ENCODE measurements at regions not wholly inside any gene's neighbourhood (a gene's known extent, or its start where the extent isn't known, plus 50 kb on each side); places are given as distances from the start of the nearest gene placed in this dataset.
"Not testable (repeated sequence)": the region's sequence is repeated elsewhere in the genome, so short reads cannot be mapped to it uniquely, and the experiment has no call there.

DNA sequence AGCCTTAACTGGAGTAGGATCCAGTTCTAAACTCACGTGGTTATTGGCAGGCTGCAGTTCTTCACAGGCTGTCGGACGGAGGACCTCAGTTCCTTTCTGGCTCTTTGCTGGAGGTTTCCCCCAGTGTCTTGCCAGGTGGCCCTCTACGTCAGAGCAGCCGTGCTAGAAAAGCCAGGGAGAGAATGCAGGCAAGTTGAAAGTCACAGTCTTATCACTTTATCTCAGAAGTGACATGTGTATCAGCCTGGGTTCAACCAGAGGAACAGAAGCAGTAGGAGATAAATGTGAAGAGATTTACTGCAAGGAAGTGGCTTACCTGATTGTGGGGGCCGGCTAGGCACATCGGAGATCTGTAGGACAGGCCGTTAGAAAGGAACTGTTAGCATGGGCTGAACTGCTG, 125.3 kb upstream of the BNIP2 start:
- peaks cover 20% of the 10 kb centered on the region for H3K4me1 Mint-ChIP-seq
- peaks cover 2% of the 10 kb centered on the region for H3K36me3 Mint-ChIP-seq (ENCODE audit: low read depth)
- peak in 1 of 3 donors; percentile 27 for DNase-seq
- peak overlapping the region; percentile 68 for H3K4me3 Mint-ChIP-seq
- peak; percentile 94 for ATAC-seq
- H3K27me3 Mint-ChIP-seq: peaks cover 15% of the 10 kb centered on the region
- no peaks in the 10 kb centered on the region for H3K9me3 ChIP-seq (ENCODE audit: control insufficient read depth, low read length, poor library complexity, severe bottlenecking)
- peak overlapping the region; percentile 66 for H3K27ac Mint-ChIP-seq

DNA sequence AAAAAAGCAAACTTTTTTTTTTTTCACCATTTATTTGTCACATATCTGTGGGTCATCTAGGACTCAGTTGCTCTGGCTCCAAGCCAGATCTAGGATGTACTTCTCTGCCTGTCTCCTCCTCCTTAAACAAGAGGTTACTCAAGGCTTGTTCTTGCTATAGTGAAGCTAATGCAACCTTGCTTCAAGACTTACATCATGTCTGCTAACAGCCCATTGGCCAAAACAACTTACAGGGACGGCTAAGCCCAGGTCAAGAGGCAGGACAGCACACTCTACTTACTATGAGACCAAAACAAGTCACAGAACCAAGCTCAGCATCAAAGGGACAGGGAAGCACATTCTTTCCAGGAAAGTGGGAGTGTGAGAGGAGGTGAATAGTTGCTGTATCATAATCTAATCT, 123.8 kb upstream of the BNIP2 start:
- H3K4me3 Mint-ChIP-seq: no peak overlapping the region
- peak overlapping the region; percentile 59 for H3K27ac Mint-ChIP-seq
- ATAC-seq (no peak), DNase-seq (no peak)
- no peaks in the 10 kb centered on the region for H3K9me3 ChIP-seq (ENCODE audit: control insufficient read depth, low read length, poor library complexity, severe bottlenecking)
- H3K27me3 Mint-ChIP-seq: peaks cover 8% of the 10 kb centered on the region
- H3K36me3 Mint-ChIP-seq (ENCODE audit: low read depth): peaks cover 2% of the 10 kb centered on the region
- H3K4me1 Mint-ChIP-seq: peaks cover 20% of the 10 kb centered on the region

DNA sequence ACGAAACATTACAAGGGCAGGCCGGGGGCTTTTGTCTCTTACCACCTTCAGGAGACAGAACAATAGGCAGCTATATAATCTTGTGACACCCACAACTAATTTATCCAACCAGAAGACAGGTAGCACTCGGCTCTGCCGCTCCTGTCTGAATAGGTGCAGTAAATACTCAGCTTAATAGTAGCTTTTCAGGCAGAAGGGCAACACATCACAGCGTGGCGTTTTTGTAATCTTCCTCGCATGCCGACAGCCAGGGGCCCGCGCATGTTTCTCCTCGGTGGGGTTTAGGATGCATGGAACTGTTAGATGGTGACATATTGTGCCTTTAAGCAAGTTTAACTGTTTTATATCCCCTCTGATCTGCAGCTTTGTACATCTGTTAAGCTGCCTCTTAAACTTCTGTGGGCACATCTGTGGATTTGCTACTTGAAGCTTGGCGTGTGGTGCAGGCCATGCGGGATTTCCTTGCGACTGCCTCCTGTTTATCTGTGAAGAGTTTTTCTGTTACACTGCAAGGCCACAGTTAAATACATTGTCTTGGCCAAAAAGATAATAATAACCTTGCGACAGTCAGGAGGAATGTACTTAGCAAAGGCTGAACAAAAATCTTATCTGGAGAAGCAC, 123.2 kb upstream of the BNIP2 start:
- no peaks in the 10 kb centered on the region for H3K9me3 ChIP-seq (ENCODE audit: control insufficient read depth, low read length, poor library complexity, severe bottlenecking)
- H3K36me3 Mint-ChIP-seq (ENCODE audit: low read depth): peaks cover 2% of the 10 kb centered on the region
- H3K27me3 Mint-ChIP-seq: peaks cover 4% of the 10 kb centered on the region
- peak overlapping the region; percentile 59 for H3K27ac Mint-ChIP-seq
- peaks cover 20% of the 10 kb centered on the region for H3K4me1 Mint-ChIP-seq
- H3K4me3 Mint-ChIP-seq: no peak overlapping the region
- DNase-seq (no peak), ATAC-seq (no peak)

DNA sequence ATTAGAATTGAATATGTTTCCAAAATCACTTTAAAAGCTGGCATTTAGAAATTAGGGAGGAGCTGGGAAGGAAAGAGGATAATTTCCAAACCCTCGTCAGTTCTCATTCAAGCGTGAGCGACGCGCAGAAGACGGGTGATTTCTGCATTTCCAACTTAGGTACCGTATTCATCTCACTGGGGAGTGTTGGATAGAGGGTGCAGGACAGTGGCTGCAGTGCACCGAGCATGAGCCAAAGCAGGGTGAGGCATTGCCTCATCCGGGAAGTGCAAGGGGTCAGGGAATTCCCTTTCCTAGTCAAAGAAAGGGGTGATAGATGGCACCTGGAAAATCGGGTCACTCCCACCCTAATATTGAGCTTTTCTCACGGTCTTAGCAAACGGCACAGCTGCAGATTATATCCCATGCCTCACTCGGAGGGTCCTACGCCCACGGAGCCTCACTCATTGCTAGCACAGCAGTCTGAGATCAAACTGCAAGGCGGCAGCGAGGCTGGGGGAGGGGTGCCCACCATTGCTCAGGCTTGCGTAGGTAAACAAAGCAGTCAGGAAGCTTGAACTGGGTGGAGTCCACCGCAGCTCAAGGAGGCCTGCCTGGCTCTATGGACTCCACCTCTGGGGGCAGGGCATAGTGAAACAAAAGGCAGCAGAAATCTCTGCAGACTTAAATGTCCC, 114.3 kb upstream of the BNIP2 start:
- H3K27me3 Mint-ChIP-seq; H3K9me3 ChIP-seq (ENCODE audit: control insufficient read depth, low read length, poor library complexity, severe bottlenecking); H3K36me3 Mint-ChIP-seq (ENCODE audit: low read depth): not testable (repeated sequence)
- Mint-ChIP-seq H3K27ac (peak overlapping the region; percentile 98), H3K4me1 (peaks cover 31% of the 10 kb centered on the region), H3K4me3 (peak overlapping the region; percentile 58)
- DNase-seq (peak; percentile 32 to 68 (median 63)), ATAC-seq (peak; percentile 85)

DNA sequence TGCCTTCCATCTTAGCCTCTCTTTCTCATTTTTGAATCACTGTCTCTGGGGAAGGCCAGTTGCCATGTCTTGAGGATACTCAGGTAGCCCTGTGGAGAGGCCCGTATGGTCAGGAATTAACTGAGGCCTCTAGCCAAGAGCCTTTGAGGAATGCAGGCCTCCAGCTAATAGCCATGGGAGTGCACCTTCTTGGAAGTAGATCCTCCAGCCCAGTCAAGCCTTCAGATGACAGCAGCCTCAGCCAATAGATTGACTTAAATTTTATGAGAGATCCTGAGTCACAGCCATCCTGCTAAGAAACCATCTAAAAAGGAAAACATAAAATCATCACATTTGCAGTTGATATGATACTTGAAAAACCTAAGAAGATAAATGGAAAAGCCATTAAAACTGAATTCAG, 112.5 kb upstream of the BNIP2 start:
- Mint-ChIP-seq H3K36me3 (ENCODE audit: low read depth) (peaks cover 4% of the 10 kb centered on the region), H3K27me3 (no peaks in the 10 kb centered on the region), H3K4me1 (peaks cover 42% of the 10 kb centered on the region), H3K27ac (peak overlapping the region; percentile 98), H3K4me3 (no peak overlapping the region)
- no peak for DNase-seq
- H3K9me3 ChIP-seq (ENCODE audit: control insufficient read depth, low read length, poor library complexity, severe bottlenecking): no peaks in the 10 kb centered on the region
- no peak for ATAC-seq

DNA sequence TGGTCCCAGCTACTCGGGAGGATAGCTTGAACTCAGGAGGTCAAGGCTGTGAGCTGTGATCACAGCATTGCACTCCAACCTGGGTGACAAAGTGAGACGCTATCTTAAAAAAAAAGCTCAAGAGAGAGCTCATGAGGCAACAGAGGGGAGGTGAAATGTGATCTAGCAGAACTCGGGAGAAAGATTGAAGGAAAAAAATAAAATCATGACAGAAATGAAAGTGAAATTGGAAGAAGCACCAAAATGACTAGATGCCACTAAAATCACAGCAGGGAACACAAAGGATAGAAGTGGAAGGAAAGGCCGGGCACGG, 109.4 kb upstream of the BNIP2 start:
- H3K4me1 Mint-ChIP-seq: peaks cover 52% of the 10 kb centered on the region
- H3K27me3 Mint-ChIP-seq: no peaks in the 10 kb centered on the region
- peak overlapping the region; percentile 88 for H3K4me3 Mint-ChIP-seq
- H3K36me3 Mint-ChIP-seq (ENCODE audit: low read depth): peaks cover 4% of the 10 kb centered on the region
- H3K27ac Mint-ChIP-seq: peak overlapping the region; percentile 98
- DNase-seq (no peak), ATAC-seq (peak; percentile 40)
- no peaks in the 10 kb centered on the region for H3K9me3 ChIP-seq (ENCODE audit: control insufficient read depth, low read length, poor library complexity, severe bottlenecking)

DNA sequence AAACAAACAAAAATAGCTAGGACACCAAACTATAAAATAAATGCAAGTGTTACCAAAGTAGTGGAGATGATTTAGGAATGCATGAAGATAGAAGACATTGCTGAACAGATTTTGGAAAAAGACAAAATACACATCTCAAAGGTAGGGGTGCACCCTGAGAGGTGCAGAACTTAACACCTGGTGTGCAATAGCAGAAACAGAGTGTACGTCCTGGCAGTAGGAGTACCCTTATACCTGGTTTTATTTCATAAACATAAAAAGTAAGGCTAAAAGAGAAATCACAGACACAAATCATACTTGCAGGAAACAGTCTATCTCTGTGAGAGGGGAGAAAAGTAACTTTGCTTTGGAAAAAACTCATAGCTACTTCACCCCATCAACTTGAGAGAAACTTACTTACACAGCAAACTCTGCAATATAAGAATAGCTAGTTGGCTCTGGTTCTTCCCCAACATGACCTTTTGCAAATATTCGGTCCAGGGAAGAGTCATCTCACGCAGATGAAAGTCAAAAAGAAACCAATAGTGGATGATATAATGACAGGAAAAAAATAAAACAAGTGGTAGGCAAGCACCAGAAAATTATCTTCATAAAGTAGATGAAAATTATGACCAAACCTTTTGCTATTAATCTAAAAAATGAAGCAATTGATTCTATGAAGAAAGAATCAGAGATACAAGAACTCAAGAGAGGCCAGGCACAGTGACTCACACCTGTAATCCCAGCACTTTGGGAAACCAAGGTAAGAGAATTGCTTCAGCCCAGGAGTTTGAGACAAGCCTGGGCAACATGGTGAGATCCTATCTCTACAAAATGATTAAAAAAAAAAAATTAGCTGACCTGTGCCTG, 108.9 kb upstream of the BNIP2 start:
- ATAC-seq: peak; percentile 29
- no peak for DNase-seq
- H3K27me3 Mint-ChIP-seq: no peaks in the 10 kb centered on the region
- H3K4me1 Mint-ChIP-seq: peaks cover 51% of the 10 kb centered on the region
- H3K4me3 Mint-ChIP-seq: peak overlapping the region; percentile 88
- peaks cover 4% of the 10 kb centered on the region for H3K36me3 Mint-ChIP-seq (ENCODE audit: low read depth)
- peak overlapping the region; percentile 98 for H3K27ac Mint-ChIP-seq
- no peaks in the 10 kb centered on the region for H3K9me3 ChIP-seq (ENCODE audit: control insufficient read depth, low read length, poor library complexity, severe bottlenecking)

DNA sequence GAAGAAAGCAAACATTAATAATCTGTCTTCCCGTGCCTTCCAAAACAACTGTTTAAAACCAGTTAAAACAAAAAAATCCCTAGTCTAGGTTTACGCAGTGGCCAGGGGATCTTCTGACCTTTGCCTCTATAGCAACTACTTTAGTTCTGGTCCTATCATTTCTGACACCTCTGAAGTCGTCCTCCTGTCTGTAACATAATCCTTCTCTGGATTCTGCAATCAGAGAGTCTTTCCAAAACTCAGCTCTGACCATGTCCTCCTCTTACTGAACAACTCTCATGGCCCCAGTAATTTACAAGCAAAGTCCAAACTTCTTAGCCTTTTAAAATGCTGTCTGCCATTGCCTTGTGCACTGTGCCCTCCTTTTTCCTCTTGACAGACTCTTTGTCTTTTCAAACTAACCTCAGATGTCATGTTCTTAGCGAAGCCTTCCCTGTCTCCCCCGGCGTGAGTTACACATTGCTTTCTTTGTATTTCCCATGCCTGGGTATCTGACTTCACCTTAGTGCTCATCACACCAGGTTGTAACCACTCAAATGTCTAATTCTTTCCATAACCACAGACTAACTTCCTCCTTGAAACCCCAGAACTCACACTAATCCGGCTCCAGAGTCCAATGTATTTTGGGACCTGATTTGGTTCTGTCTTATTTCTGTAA, 105.2 kb upstream of the BNIP2 start:
- ATAC-seq: peak; percentile 36
- Mint-ChIP-seq H3K4me1 (peaks cover 57% of the 10 kb centered on the region), H3K4me3 (peak overlapping the region; percentile 34), H3K27me3 (no peaks in the 10 kb centered on the region), H3K36me3 (ENCODE audit: low read depth) (peaks cover 4% of the 10 kb centered on the region), H3K27ac (peak overlapping the region; percentile 98)
- no peaks in the 10 kb centered on the region for H3K9me3 ChIP-seq (ENCODE audit: control insufficient read depth, low read length, poor library complexity, severe bottlenecking)
- DNase-seq: no peak

DNA sequence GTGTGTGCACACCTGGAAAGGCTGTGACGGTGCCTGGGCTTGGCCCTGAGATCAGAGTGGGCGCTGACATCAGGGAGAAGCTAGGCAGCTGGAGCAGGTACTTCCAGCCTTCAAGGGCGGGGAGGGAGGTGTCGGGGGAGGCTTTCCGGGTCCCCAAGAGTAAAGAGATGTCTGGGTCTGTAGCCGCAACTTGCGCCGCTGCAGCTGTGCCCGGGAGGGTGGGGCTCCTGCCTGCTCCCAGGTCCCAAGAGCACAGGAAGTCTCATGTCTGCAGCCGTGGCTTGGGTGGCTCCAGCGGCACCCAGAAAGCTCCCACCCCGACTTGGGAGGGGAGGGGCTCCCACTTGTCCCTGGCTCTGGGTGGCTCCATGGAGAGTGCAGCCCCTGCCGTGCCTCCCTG, 103.2 kb upstream of the BNIP2 start:
- peak overlapping the region; percentile 78 for H3K4me3 Mint-ChIP-seq

DNA sequence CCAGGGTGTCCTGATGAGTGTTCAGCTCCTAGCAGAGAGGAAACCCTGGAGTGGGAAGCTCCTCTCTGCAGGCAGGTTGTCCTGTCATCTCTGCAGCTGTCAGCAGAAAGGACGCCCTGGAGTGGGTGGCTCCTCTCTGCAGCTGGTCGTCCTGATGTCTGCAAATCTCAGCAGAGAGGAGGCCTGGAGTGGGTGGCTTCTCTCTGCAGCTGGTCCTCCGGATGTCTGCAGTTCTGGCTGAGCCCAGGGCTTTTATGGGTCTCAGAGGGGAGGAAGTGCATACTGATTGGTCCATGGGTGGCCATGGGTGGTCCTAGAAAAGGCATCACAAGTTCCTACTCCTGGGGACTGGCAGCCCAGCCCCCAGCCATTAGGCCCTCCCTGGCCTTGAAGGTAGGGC, 102.6 kb upstream of the BNIP2 start:
- Mint-ChIP-seq H3K27me3 (no peaks in the 10 kb centered on the region), H3K27ac (peak overlapping the region; percentile 94), H3K4me3 (peak overlapping the region; percentile 78), H3K36me3 (ENCODE audit: low read depth) (no peaks in the 10 kb centered on the region), H3K4me1 (peaks cover 45% of the 10 kb centered on the region)
- peak; percentile 14 for ATAC-seq
- no peaks in the 10 kb centered on the region for H3K9me3 ChIP-seq (ENCODE audit: control insufficient read depth, low read length, poor library complexity, severe bottlenecking)
- DNase-seq: no peak

More for the DNA sequence above, 103.2 kb upstream of the BNIP2 start:
- ATAC-seq (peak; percentile 79), DNase-seq (peak in 2 of 3 donors; percentile 10 to 31)
- peaks cover 47% of the 10 kb centered on the region for H3K4me1 Mint-ChIP-seq
- H3K9me3 ChIP-seq (ENCODE audit: control insufficient read depth, low read length, poor library complexity, severe bottlenecking): no peaks in the 10 kb centered on the region
- peak overlapping the region; percentile 94 for H3K27ac Mint-ChIP-seq
- no peaks in the 10 kb centered on the region for H3K27me3 Mint-ChIP-seq
- no peaks in the 10 kb centered on the region for H3K36me3 Mint-ChIP-seq (ENCODE audit: low read depth)

DNA sequence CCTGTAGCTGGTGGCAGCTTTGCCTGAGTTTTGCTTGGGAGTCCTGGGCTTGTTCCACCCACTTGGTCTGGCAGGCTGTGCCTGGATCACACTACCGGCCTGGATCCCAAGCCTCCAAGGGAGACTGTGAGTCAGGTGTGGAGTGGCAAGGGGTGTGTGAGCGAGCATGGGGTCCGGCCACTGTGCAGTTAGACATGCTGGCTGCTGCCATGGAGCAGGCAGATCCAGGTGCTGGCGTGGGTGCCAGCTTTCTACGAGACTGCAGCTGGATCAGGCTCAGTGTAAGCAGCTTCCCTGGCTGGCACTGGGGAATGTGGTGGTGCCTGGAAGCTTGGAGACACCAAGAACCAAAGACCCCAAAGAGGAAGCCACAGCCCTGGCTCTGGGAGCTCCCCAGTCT, 102.0 kb upstream of the BNIP2 start:
- Mint-ChIP-seq H3K27ac (peak overlapping the region; percentile 66), H3K36me3 (ENCODE audit: low read depth) (no peaks in the 10 kb centered on the region), H3K4me1 (peaks cover 42% of the 10 kb centered on the region), H3K4me3 (peak overlapping the region; percentile 33), H3K27me3 (no peaks in the 10 kb centered on the region)
- ATAC-seq (no peak), DNase-seq (no peak)
- no peaks in the 10 kb centered on the region for H3K9me3 ChIP-seq (ENCODE audit: control insufficient read depth, low read length, poor library complexity, severe bottlenecking)

DNA sequence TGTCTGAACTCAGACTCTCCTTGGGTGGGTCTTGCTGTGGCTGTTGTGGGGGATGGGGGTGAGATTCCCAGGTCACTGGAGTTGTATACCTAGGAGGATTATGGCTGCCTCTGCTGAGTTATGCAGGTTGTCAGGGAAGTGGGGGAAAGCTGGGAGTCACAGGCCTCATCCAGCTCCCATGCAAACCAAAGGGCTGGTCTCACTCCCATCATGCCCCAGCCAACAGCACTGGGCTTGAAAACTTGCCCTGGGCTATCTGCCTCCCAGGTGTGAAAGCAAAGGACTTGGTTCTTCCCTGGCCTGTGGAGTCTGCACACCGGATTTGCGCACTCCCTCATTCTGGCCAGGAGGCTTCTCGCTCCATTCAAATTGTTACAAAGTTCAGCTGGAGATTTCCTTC, 97.3 kb upstream of the BNIP2 start:
- not testable (repeated sequence) for ATAC-seq; H3K27me3 Mint-ChIP-seq; H3K27ac Mint-ChIP-seq; H3K9me3 ChIP-seq (ENCODE audit: control insufficient read depth, low read length, poor library complexity, severe bottlenecking); H3K4me3 Mint-ChIP-seq; H3K36me3 Mint-ChIP-seq (ENCODE audit: low read depth); DNase-seq
- peaks cover 17% of the 10 kb centered on the region for H3K4me1 Mint-ChIP-seq

DNA sequence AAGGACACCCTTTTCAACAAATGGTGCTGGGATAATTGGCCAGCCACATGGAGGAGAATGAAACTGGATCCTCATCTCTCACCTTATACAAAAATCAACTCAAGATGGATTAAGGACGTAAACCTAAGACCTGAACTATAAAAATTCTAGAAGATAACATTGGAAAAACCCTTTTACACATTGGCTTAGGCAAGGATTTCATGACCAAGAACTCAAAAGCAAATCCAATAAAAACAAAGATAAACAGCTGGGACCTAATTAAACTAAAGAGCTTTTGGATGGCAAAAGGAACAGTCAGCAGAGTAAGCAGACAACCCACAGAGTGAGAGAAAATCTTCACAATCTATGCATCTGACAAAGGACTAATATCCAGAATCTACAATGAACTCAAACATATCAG, 96.9 kb upstream of the BNIP2 start:
- not testable (repeated sequence) for H3K27ac Mint-ChIP-seq; H3K9me3 ChIP-seq (ENCODE audit: control insufficient read depth, low read length, poor library complexity, severe bottlenecking); DNase-seq; H3K27me3 Mint-ChIP-seq; H3K36me3 Mint-ChIP-seq (ENCODE audit: low read depth); H3K4me3 Mint-ChIP-seq; ATAC-seq
- H3K4me1 Mint-ChIP-seq: peaks cover 16% of the 10 kb centered on the region

Data from T-helper 17 cell (primary cell).